Keratinocyte (primary cell): ENCODE measurements at regions not wholly inside any gene's neighbourhood (a gene's known extent, or its start where the extent isn't known, plus 50 kb on each side); places are given as distances from the start of the nearest gene placed in this dataset.

Source experiments
- DNase-seq: peaks from one replicate; pipeline ENCODE4 v3.0.0-alpha.2; 2011; ENCODE audit warnings: low read depth, missing footprints, low spot score
- FAIRE-seq: peaks from 2 replicates; lab custom pipeline; 2011; peaks lifted over from hg19 to GRCh38; lab: Jason Lieb, UNC
- H2AFZ ChIP-seq: 2 replicates; pipeline ENCODE4 v1.6.0; 2012; ENCODE audit warnings: low read length, control low read depth, inconsistent platforms; ENCODE audit not compliant: control insufficient read depth
- H3K27ac ChIP-seq: 2 replicates; pipeline ENCODE4 v1.5.1; 2011; ENCODE audit warnings: low read length; ENCODE audit not compliant: control insufficient read depth, insufficient read depth
- H3K27me3 ChIP-seq: 3 replicates; pipeline ENCODE4 v1.6.0; 2011; ENCODE audit warnings: low read length; ENCODE audit not compliant: control insufficient read depth, insufficient read depth; ENCODE audit errors: extremely low read depth
- H3K36me3 ChIP-seq, 2 experiments: 2 replicates in 1 of 2; 3 replicates in 1 of 2; pipeline ENCODE4 v1.5.1; 2011; ENCODE audit warnings: low read length in 2 of 2, mild to moderate bottlenecking in 1 of 2; ENCODE audit not compliant: control insufficient read depth in 2 of 2, insufficient read depth in 2 of 2; ENCODE audit errors: extremely low read depth in 1 of 2
- H3K4me1 ChIP-seq: 3 replicates; pipeline ENCODE4 v1.5.1; 2011; ENCODE audit warnings: low read length; ENCODE audit not compliant: control insufficient read depth, insufficient read depth; ENCODE audit errors: extremely low read depth
- H3K4me2 ChIP-seq: 3 replicates; pipeline ENCODE4 v1.6.0; 2011; ENCODE audit warnings: low read depth, low read length; ENCODE audit not compliant: control insufficient read depth, insufficient read depth; ENCODE audit errors: extremely low read depth
- H3K4me3 ChIP-seq, 3 experiments: fragments of 200-600 bp in 1 of 3; sonication (generic) in 1 of 3; 2 replicates in 2 of 3; 3 replicates in 1 of 3; pipeline ENCODE4 v1.5.1; 2011 to 2016; ENCODE audit warnings: low read length in 3 of 3, mild to moderate bottlenecking in 3 of 3, control low read depth in 2 of 3, inconsistent platforms in 1 of 3, low read depth in 1 of 3, mixed read lengths in 1 of 3, mixed run types in 1 of 3, moderate library complexity in 1 of 3; ENCODE audit not compliant: control insufficient read depth in 2 of 3, insufficient read depth in 2 of 3; ENCODE audit errors: extremely low read depth in 1 of 3
- H3K79me2 ChIP-seq: 2 replicates; pipeline ENCODE4 v1.6.0; 2012; ENCODE audit warnings: low read length; ENCODE audit not compliant: control insufficient read depth, insufficient read depth
- H3K9ac ChIP-seq: 3 replicates; pipeline ENCODE4 v1.6.0; 2011; ENCODE audit warnings: low read length; ENCODE audit not compliant: control insufficient read depth, insufficient read depth; ENCODE audit errors: extremely low read depth
- H3K9me1 ChIP-seq: 3 replicates; pipeline ENCODE4 v1.6.0; 2011; ENCODE audit warnings: low read length; ENCODE audit not compliant: control insufficient read depth, insufficient read depth; ENCODE audit errors: extremely low read depth
- H3K9me3 ChIP-seq: 2 replicates; pipeline ENCODE4 v1.5.1; 2012; ENCODE audit warnings: low read depth, low read length; ENCODE audit not compliant: control insufficient read depth
- H4K20me1 ChIP-seq: 3 replicates; pipeline ENCODE4 v1.6.0; 2011; ENCODE audit warnings: low read length; ENCODE audit not compliant: control insufficient read depth, insufficient read depth; ENCODE audit errors: extremely low read depth
- EZH2 ChIP-seq: IDR thresholded peaks from one replicate; pipeline ENCODE4 v1.6.1; 2012; ENCODE audit warnings: inconsistent platforms, mild to moderate bottlenecking, low read length, moderate library complexity
- dilution Hi-C: fragments of 300-500 bp; cut with MboI; formaldehyde crosslinking; loops from one replicate; pipeline ENCODE4 v1.7.0; 2020; ENCODE audit warnings: low sequenced_read_pairs; ENCODE audit not compliant: extremely low pct_ligation_motif_present
- TF ChIP-seq, protein P1 (sequence below), 3 experiments: IDR thresholded peaks in 1 of 3; conservative IDR thresholded peaks in 1 of 3; optimal IDR thresholded peaks in 1 of 3; 2 replicates in 2 of 3; 3 replicates in 1 of 3; pipeline versions ENCODE3 to v1.5.1; 2011; ENCODE audit warnings: low read length in 3 of 3, mild to moderate bottlenecking in 3 of 3, moderate library complexity in 2 of 3, control low read depth in 1 of 3, inconsistent platforms in 1 of 3; ENCODE audit not compliant: insufficient read depth in 2 of 3; ENCODE audit errors: extremely low read depth in 1 of 3

GRCh38 chr4:42331040-42331439 is 66.2 kb upstream of the SHISA3 start:
- no peaks in the 10 kb centered on the region for H3K9me3 ChIP-seq
- TF ChIP-seq EZH2 = no peak
- TF ChIP-seq, protein P1, sequence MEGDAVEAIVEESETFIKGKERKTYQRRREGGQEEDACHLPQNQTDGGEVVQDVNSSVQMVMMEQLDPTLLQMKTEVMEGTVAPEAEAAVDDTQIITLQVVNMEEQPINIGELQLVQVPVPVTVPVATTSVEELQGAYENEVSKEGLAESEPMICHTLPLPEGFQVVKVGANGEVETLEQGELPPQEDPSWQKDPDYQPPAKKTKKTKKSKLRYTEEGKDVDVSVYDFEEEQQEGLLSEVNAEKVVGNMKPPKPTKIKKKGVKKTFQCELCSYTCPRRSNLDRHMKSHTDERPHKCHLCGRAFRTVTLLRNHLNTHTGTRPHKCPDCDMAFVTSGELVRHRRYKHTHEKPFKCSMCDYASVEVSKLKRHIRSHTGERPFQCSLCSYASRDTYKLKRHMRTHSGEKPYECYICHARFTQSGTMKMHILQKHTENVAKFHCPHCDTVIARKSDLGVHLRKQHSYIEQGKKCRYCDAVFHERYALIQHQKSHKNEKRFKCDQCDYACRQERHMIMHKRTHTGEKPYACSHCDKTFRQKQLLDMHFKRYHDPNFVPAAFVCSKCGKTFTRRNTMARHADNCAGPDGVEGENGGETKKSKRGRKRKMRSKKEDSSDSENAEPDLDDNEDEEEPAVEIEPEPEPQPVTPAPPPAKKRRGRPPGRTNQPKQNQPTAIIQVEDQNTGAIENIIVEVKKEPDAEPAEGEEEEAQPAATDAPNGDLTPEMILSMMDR (optimal IDR thresholded peaks at IDR 0.05 in 1 of 3, IDR thresholded peaks at IDR 0.05 in 1 of 3, conservative IDR thresholded peaks at IDR 0.05 in 1 of 3; ENCODE audit: extremely low read depth in 1 of 3, insufficient read depth in 2 of 3, low read length in 3 of 3) = no peak
- no peaks in the 10 kb centered on the region for H3K79me2 ChIP-seq
- H3K36me3 ChIP-seq = no peaks in the 10 kb centered on the region
- H3K27ac ChIP-seq = no peak overlapping the region
- DNase-seq = no peak
- dilution Hi-C loops = no loop called here
- no peaks in the 10 kb centered on the region for H3K4me1 ChIP-seq
- H3K9me1 ChIP-seq = no peaks in the 10 kb centered on the region
- no peak overlapping the region for H3K4me2 ChIP-seq
- no peak for FAIRE-seq
- no peaks in the 10 kb centered on the region for H4K20me1 ChIP-seq
- no peak overlapping the region for H2AFZ ChIP-seq
- H3K27me3 ChIP-seq = no peaks in the 10 kb centered on the region
- H3K9ac ChIP-seq = no peak overlapping the region
- H3K4me3 ChIP-seq = no peak overlapping the region

- no peaks in the 10 kb centered on the region for H3K79me2 ChIP-seq
- FAIRE-seq (no peak), DNase-seq (no peak)
- no peak overlapping the region for H3K4me2 ChIP-seq
- H3K9ac ChIP-seq = no peak overlapping the region
- no peak overlapping the region for H2AFZ ChIP-seq
- H3K4me3 ChIP-seq = no peak overlapping the region
- H3K9me1 ChIP-seq = no peaks in the 10 kb centered on the region
- no peaks in the 10 kb centered on the region for H4K20me1 ChIP-seq
- H3K4me1 ChIP-seq = no peaks in the 10 kb centered on the region
- H3K36me3 ChIP-seq = no peaks in the 10 kb centered on the region
- no peak overlapping the region for H3K27ac ChIP-seq
- H3K9me3 ChIP-seq = no peaks in the 10 kb centered on the region
- dilution Hi-C loops = no loop called here
- no peak for TF ChIP-seq EZH2
- TF ChIP-seq, protein P1 (optimal IDR thresholded peaks at IDR 0.05 in 1 of 3, IDR thresholded peaks at IDR 0.05 in 1 of 3, conservative IDR thresholded peaks at IDR 0.05 in 1 of 3; ENCODE audit: extremely low read depth in 1 of 3, insufficient read depth in 2 of 3, low read length in 3 of 3) = no peak
- H3K27me3 ChIP-seq = no peaks in the 10 kb centered on the region
Measured at GRCh38 chr4:42331914-42332368, 65.3 kb upstream of the SHISA3 start.
